ENCODE measurements at regions not wholly inside any gene's neighbourhood (a gene's known extent, or its start where the extent isn't known, plus 50 kb on each side); places are given as distances from the start of the nearest gene placed in this dataset.
"Not testable (repeated sequence)": the region's sequence is repeated elsewhere in the genome, so short reads cannot be mapped to it uniquely, and the experiment has no call there.

- no peak for DNase-seq (ENCODE audit: low spot score)
Measured at GRCh38 chr1:65020774-65021173, 54.4 kb upstream of the JAK1 start.

- DNase-seq (ENCODE audit: low spot score): no peak
Measured at GRCh38 chr1:65021795-65022194, 55.4 kb upstream of the JAK1 start.

- no peak for DNase-seq (ENCODE audit: low spot score)
Measured at GRCh38 chr1:65022216-65022615, 55.9 kb upstream of the JAK1 start.

GRCh38 chr1:65025794-65026193 is 59.4 kb upstream of the JAK1 start:
- no peak for DNase-seq (ENCODE audit: low spot score)

GRCh38 chr1:65026235-65026634 is 59.9 kb upstream of the JAK1 start:
- no peak for DNase-seq (ENCODE audit: low spot score)

- DNase-seq (ENCODE audit: low spot score): no peak
Measured at GRCh38 chr1:65027666-65028358, 61.5 kb upstream of the JAK1 start.

- not testable (repeated sequence) for DNase-seq (ENCODE audit: low spot score)
Measured at GRCh38 chr1:65029434-65029833, 63.1 kb upstream of the JAK1 start.

- not testable (repeated sequence) for DNase-seq (ENCODE audit: low spot score)
Measured at GRCh38 chr1:65034879-65035278, 68.5 kb upstream of the JAK1 start.

- no peak for DNase-seq (ENCODE audit: low spot score)
Measured at GRCh38 chr1:65036570-65037051, 70.3 kb upstream of the JAK1 start.

GRCh38 chr1:65039066-65039465 is 72.7 kb upstream of the JAK1 start:
- no peak for DNase-seq (ENCODE audit: low spot score)

GRCh38 chr1:65039508-65039907 is 73.2 kb upstream of the JAK1 start:
- DNase-seq (ENCODE audit: low spot score): no peak

- no peak for DNase-seq (ENCODE audit: low spot score)
Measured at GRCh38 chr1:65042467-65042866, 76.1 kb upstream of the JAK1 start.

GRCh38 chr1:65044411-65044810 is 78.1 kb upstream of the JAK1 start:
- no peak for DNase-seq (ENCODE audit: low spot score)

GRCh38 chr1:65045022-65045817 is 78.9 kb upstream of the JAK1 start:
- no peak for DNase-seq (ENCODE audit: low spot score)

- no peak for DNase-seq (ENCODE audit: low spot score)
Measured at GRCh38 chr1:65048335-65048734, 82.0 kb upstream of the JAK1 start.

GRCh38 chr1:65049941-65050713 is 83.8 kb upstream of the JAK1 start:
- DNase-seq (ENCODE audit: low spot score): peak; percentile 32

- no peak for DNase-seq (ENCODE audit: low spot score)
Measured at GRCh38 chr1:65050735-65051134, 84.4 kb upstream of the JAK1 start.

GRCh38 chr1:65054481-65054880 is 88.1 kb upstream of the JAK1 start:
- no peak for DNase-seq (ENCODE audit: low spot score)

- DNase-seq (ENCODE audit: low spot score): no peak
Measured at GRCh38 chr1:65055747-65056146, 89.4 kb upstream of the JAK1 start.

GRCh38 chr1:65056234-65056633 is 89.9 kb upstream of the JAK1 start:
- DNase-seq (ENCODE audit: low spot score): no peak

GRCh38 chr1:65056866-65057265 is 90.5 kb upstream of the JAK1 start:
- DNase-seq (ENCODE audit: low spot score): no peak

GRCh38 chr1:65059930-65060538 is 88.0 kb upstream of the AK4 start:
- DNase-seq (ENCODE audit: low spot score): peak; percentile 45
